Parathyroid adenoma (tissue), 2 donors: ENCODE measurements at regions not wholly inside any gene's neighbourhood (a gene's known extent, or its start where the extent isn't known, plus 50 kb on each side); places are given as distances from the start of the nearest gene placed in this dataset.

ENCODE experiments used
- H2AFZ ChIP-seq: fragments of 300-600 bp; sonication (generic); one replicate; pipeline ENCODE4 v1.7.0; 2017; ENCODE audit warnings: antibody characterized with exemption, mild to moderate bottlenecking
- H3K27ac ChIP-seq: fragments of 300-600 bp; sonication (generic); one replicate; pipeline ENCODE4 v1.7.0; 2017
- H3K27me3 ChIP-seq: fragments of 300-600 bp; sonication (generic); one replicate; pipeline ENCODE4 v1.7.0; 2017; ENCODE audit warnings: low read length; ENCODE audit not compliant: control insufficient read depth, insufficient read depth
- H3K36me3 ChIP-seq: fragments of 300-600 bp; sonication (generic); one replicate; pipeline ENCODE4 v1.7.0; 2017; ENCODE audit warnings: low read length; ENCODE audit not compliant: control insufficient read depth, insufficient read depth
- H3K4me1 ChIP-seq: fragments of 300-600 bp; sonication (generic); one replicate; pipeline ENCODE4 v1.7.0; 2017; ENCODE audit warnings: control low read depth
- H3K4me2 ChIP-seq: fragments of 300-600 bp; sonication (generic); one replicate; pipeline ENCODE4 v1.7.0; 2017; ENCODE audit warnings: low read length
- H3K4me3 ChIP-seq: fragments of 300-600 bp; sonication (generic); one replicate; pipeline ENCODE4 v1.7.0; 2017; ENCODE audit warnings: low read depth, low read length
- H3K79me2 ChIP-seq: fragments of 300-600 bp; sonication (generic); one replicate; pipeline ENCODE4 v1.7.0; 2017; ENCODE audit warnings: control low read depth
- H3K9ac ChIP-seq: fragments of 300-600 bp; sonication (generic); one replicate; pipeline ENCODE4 v1.7.0; 2017; ENCODE audit warnings: mild to moderate bottlenecking
- H3K9me3 ChIP-seq: fragments of 300-600 bp; sonication (generic); one replicate; pipeline ENCODE4 v1.7.0; 2017; ENCODE audit warnings: low read length; ENCODE audit not compliant: control insufficient read depth
- CTCF ChIP-seq: fragments of 300-600 bp; sonication (generic); IDR thresholded peaks from one replicate; pipeline ENCODE4 v1.7.0; 2017; ENCODE audit warnings: antibody characterized with exemption, mild to moderate bottlenecking
- donor health status: primary hyperparathyroidism.

- no peak overlapping the region for H3K27ac ChIP-seq
Measured at GRCh38 chr11:116492600-116492999, 280.2 kb downstream of the BUD13 start.

GRCh38 chr11:116488836-116489389 is 283.9 kb downstream of the BUD13 start:
- no peaks in the 10 kb centered on the region for H3K36me3 ChIP-seq
- H3K9me3 ChIP-seq, result no peaks in the 10 kb centered on the region
- H3K4me3 ChIP-seq, result no peak overlapping the region
- no peaks in the 10 kb centered on the region for H3K27me3 ChIP-seq
- H3K4me2 ChIP-seq, result no peak overlapping the region
- no peaks in the 10 kb centered on the region for H3K4me1 ChIP-seq
- no peak overlapping the region for H3K27ac ChIP-seq
- no peak overlapping the region for H2AFZ ChIP-seq
- no peak overlapping the region for H3K9ac ChIP-seq
- H3K79me2 ChIP-seq, result no peaks in the 10 kb centered on the region
- TF ChIP-seq CTCF, result no peak

More at GRCh38 chr11:116492600-116492999, 280.2 kb downstream of the BUD13 start:
- H3K4me3 ChIP-seq, result no peak overlapping the region
- H3K36me3 ChIP-seq, result no peaks in the 10 kb centered on the region
- no peak overlapping the region for H3K4me2 ChIP-seq
- no peaks in the 10 kb centered on the region for H3K9me3 ChIP-seq
- no peak overlapping the region for H2AFZ ChIP-seq
- H3K4me1 ChIP-seq, result no peaks in the 10 kb centered on the region
- no peaks in the 10 kb centered on the region for H3K27me3 ChIP-seq
- H3K79me2 ChIP-seq, result no peaks in the 10 kb centered on the region
- H3K9ac ChIP-seq, result no peak overlapping the region
- no peak for TF ChIP-seq CTCF

DNA sequence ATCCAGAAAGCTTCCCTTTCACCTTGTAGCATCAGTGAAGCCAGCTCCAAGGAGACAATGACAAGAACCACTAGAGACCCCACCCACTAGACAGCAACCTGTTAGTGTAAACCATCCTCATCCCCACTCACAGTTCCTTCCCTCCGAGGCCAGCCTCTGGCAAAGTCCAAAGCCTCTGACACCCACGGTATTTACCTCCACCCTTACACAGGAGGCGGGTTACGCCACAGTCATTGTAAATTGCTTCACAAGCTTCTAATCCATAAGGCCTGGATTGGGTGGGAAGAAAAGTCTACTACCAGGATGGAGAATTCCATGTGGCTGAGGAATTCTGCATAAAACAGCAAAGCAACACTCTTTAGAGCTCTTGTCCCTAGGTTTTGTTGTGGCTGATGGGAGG is 287.4 kb downstream of the BUD13 start:
- no peak for TF ChIP-seq CTCF
- Histone ChIP-seq H3K4me3 (no peak overlapping the region), H3K36me3 (no peaks in the 10 kb centered on the region), H3K4me1 (no peaks in the 10 kb centered on the region), H3K27ac (no peak overlapping the region), H3K27me3 (no peaks in the 10 kb centered on the region), H2AFZ (no peak overlapping the region), H3K79me2 (no peaks in the 10 kb centered on the region), H3K4me2 (no peak overlapping the region), H3K9me3 (no peaks in the 10 kb centered on the region), H3K9ac (no peak overlapping the region)

DNA sequence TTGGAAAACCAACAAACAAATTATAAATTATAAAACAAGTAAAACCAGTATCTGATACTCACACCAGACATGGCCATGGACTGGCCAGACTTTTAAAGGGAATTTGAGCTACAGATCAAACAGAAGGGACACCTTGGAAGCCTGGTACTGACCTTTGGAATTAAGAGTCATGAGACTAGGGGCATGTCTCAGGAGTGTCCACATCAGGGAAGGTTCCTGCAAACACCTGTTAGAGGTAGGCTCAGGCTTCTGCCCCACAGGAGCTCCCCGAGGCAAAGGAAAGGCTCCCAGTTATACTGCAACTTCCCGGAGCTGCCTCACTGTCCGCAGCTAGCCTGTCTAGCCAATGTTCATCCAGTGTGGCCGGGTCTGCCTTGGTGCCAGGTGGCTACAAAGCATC is 290.1 kb downstream of the BUD13 start:
- no peak overlapping the region for H2AFZ ChIP-seq
- H3K9ac ChIP-seq, result no peak overlapping the region
- H3K27me3 ChIP-seq, result no peaks in the 10 kb centered on the region
- TF ChIP-seq CTCF, result no peak
- no peak overlapping the region for H3K4me2 ChIP-seq
- no peaks in the 10 kb centered on the region for H3K36me3 ChIP-seq
- no peaks in the 10 kb centered on the region for H3K9me3 ChIP-seq
- no peak overlapping the region for H3K4me3 ChIP-seq
- no peaks in the 10 kb centered on the region for H3K79me2 ChIP-seq
- H3K4me1 ChIP-seq, result no peaks in the 10 kb centered on the region
- no peak overlapping the region for H3K27ac ChIP-seq

DNA sequence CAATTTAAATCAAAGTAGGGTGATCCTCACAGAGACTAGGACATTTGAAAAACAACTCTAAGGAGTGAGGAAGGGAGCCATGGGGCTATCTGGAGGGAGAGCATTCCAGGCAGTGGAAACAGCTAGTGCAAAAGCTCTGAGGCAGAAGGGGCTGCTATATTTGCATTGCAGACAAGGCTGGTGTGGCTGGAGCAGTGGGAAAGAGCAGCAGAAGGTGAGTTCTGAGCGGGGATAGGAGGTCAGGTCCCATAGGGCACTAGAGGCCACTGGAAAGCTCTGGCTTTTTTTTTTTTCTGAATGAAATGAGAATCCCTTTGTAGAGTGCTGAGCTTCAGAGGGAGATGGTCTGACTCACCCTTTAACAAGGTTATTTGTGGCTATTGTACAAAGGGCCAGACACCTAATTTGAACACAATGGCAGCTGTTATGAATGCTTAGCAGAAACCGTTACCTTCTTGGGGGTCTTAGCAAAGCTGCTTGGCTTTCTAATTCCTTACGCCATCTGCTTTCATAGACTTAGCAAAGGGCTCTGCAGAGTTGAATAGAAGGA is 291.6 kb downstream of the BUD13 start:
- no peak overlapping the region for H3K27ac ChIP-seq
- no peaks in the 10 kb centered on the region for H3K36me3 ChIP-seq
- no peaks in the 10 kb centered on the region for H3K4me1 ChIP-seq
- H3K27me3 ChIP-seq, result no peaks in the 10 kb centered on the region
- no peak overlapping the region for H3K4me3 ChIP-seq
- TF ChIP-seq CTCF, result no peak
- no peak overlapping the region for H3K9ac ChIP-seq
- H3K79me2 ChIP-seq, result no peaks in the 10 kb centered on the region
- H3K4me2 ChIP-seq, result no peak overlapping the region
- H2AFZ ChIP-seq, result no peak overlapping the region
- H3K9me3 ChIP-seq, result no peaks in the 10 kb centered on the region
